ENCODE measurements at regions not wholly inside any gene's neighbourhood (a gene's known extent, or its start where the extent isn't known, plus 50 kb on each side); places are given as distances from the start of the nearest gene placed in this dataset.

GRCh38 chr2:122156176-122156890 is 400.9 kb downstream of the TSN start:
- ATAC-seq (ENCODE audit: low FRiP score) (no peak), DNase-seq (ENCODE audit: low spot score) (no peak)
- TF ChIP-seq, protein P1, sequence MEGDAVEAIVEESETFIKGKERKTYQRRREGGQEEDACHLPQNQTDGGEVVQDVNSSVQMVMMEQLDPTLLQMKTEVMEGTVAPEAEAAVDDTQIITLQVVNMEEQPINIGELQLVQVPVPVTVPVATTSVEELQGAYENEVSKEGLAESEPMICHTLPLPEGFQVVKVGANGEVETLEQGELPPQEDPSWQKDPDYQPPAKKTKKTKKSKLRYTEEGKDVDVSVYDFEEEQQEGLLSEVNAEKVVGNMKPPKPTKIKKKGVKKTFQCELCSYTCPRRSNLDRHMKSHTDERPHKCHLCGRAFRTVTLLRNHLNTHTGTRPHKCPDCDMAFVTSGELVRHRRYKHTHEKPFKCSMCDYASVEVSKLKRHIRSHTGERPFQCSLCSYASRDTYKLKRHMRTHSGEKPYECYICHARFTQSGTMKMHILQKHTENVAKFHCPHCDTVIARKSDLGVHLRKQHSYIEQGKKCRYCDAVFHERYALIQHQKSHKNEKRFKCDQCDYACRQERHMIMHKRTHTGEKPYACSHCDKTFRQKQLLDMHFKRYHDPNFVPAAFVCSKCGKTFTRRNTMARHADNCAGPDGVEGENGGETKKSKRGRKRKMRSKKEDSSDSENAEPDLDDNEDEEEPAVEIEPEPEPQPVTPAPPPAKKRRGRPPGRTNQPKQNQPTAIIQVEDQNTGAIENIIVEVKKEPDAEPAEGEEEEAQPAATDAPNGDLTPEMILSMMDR (IDR thresholded peaks at IDR 0.05): no peak

GRCh38 chr2:122157158-122157557 is 401.7 kb downstream of the TSN start:
- TF ChIP-seq, protein P1 (IDR thresholded peaks at IDR 0.05): no peak
- ATAC-seq (ENCODE audit: low FRiP score): no peak
- no peak for DNase-seq (ENCODE audit: low spot score)

GRCh38 chr2:122163617-122164016 is 408.2 kb downstream of the TSN start:
- no peak for DNase-seq (ENCODE audit: low spot score)
- ATAC-seq (ENCODE audit: low FRiP score): no peak
- TF ChIP-seq, protein P1 (IDR thresholded peaks at IDR 0.05): no peak

- ATAC-seq (ENCODE audit: low FRiP score) (no peak), DNase-seq (ENCODE audit: low spot score) (no peak)
- TF ChIP-seq, protein P1 (IDR thresholded peaks at IDR 0.05): no peak
Measured at GRCh38 chr2:122164964-122165363, 409.5 kb downstream of the TSN start.

DNA sequence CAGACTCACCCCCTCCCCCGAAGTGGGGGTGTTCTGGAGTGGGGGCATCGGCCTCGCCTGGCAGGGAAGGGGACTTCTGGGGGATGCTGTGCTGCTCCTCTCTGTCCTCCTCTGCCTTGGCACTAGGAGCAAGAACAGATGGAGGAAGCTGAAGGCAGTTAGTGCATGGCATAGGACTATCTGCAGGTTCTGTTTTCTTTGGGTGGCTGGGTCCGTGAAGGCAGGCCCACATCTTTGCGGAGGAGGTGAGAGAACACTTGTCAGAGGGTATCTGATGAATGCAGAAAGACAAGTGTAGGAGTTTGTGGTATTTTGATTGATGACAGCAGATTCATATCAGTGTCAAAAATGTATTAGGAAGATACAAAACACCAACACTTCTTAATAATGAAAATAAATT is 411.4 kb downstream of the TSN start:
- ATAC-seq (ENCODE audit: low FRiP score): no peak
- TF ChIP-seq, protein P1 (IDR thresholded peaks at IDR 0.05): no peak

DNA sequence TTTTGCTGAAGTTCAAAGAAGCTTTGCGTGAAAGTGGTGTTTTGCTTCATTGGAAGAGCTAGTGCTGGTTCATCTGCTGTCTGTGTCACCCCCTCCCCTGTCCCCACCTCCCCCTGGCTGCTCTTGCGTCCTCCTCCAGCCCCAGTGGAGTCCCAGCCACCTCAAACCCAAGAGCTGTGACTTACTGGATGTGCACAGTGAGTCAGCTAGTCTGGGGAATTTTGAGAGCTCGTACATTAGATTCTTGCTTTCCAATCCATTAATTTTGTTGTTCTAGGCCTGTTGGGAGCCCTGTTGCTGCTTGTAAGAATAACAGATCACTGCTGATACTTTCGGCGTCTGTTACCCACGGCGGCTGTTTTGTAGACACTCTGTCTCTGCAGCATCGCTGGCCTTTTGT is 412.1 kb downstream of the TSN start:
- DNase-seq (ENCODE audit: low spot score) (no peak), ATAC-seq (ENCODE audit: low FRiP score) (no peak)
- TF ChIP-seq, protein P1 (IDR thresholded peaks at IDR 0.05): no peak

More for the DNA sequence above, 411.4 kb downstream of the TSN start:
- DNase-seq (ENCODE audit: low spot score): no peak

- no peak for DNase-seq (ENCODE audit: low spot score)
- ATAC-seq (ENCODE audit: low FRiP score): no peak
Measured at GRCh38 chr2:122168799-122169198, 413.3 kb downstream of the TSN start.

More at GRCh38 chr2:122168799-122169198, 413.3 kb downstream of the TSN start:
- TF ChIP-seq, protein P1 (IDR thresholded peaks at IDR 0.05): no peak

All from omental fat pad (tissue), 3 donors.